H1 (cell line): ENCODE measurements at regions not wholly inside any gene's neighbourhood (a gene's known extent, or its start where the extent isn't known, plus 50 kb on each side); places are given as distances from the start of the nearest gene placed in this dataset.

ENCODE experiments used
- CTCF ChIA-PET: fragments of 300-600 bp; sonication (Branson Sonifier 250); formaldehyde crosslinking; loops from one replicate; lab custom pipeline; 2021; ENCODE audit not compliant: partially characterized antibody; lab: Charles Lee
- POLR2A ChIA-PET: fragments of 300-600 bp; sonication (Branson Sonifier 250); formaldehyde crosslinking; loops from one replicate; lab custom pipeline; 2021; ENCODE audit warnings: inconsistent platforms; ENCODE audit not compliant: partially characterized antibody; lab: Charles Lee
- DNase-seq, 2 experiments: peaks; one replicate each; pipeline versions ENCODE4 v3.0.0 to v3.0.0-alpha.2; 2010 to 2022; ENCODE audit warnings: low spot score in 2 of 2, low read depth in 1 of 2, mixed read lengths in 1 of 2
- FAIRE-seq: peaks from 2 replicates; lab custom pipeline; 2011; peaks lifted over from hg19 to GRCh38; lab: Jason Lieb, UNC
- H2AFZ ChIP-seq: 2 replicates; pipeline ENCODE4 v1.8.1; 2012; ENCODE audit warnings: low read length, inconsistent platforms
- H2AK5ac ChIP-seq: 2 replicates; pipeline ENCODE4 v1.6.1; 2013; ENCODE audit warnings: low read depth, low read length
- H2BK120ac ChIP-seq: replicated peaks from 2 replicates; pipeline ENCODE3; 2013; ENCODE audit warnings: low read depth, low read length, inconsistent platforms
- H2BK12ac ChIP-seq: 2 replicates; pipeline ENCODE4 v1.6.1; 2013; ENCODE audit warnings: low read depth, low read length
- H2BK15ac ChIP-seq: 2 replicates; pipeline ENCODE4 v1.6.1; 2013; ENCODE audit warnings: low read length
- H2BK20ac ChIP-seq: 2 replicates; pipeline ENCODE4 v1.6.1; 2013; ENCODE audit warnings: low read length
- H2BK5ac ChIP-seq: 2 replicates; pipeline ENCODE4 v1.6.1; 2013; ENCODE audit warnings: low read depth, low read length
- H3K14ac ChIP-seq: 2 replicates; pipeline ENCODE4 v1.6.1; 2013; ENCODE audit warnings: inconsistent platforms; ENCODE audit not compliant: insufficient read length
- H3K18ac ChIP-seq: 2 replicates; pipeline ENCODE4 v1.6.1; 2013; ENCODE audit warnings: low read length; ENCODE audit errors: extremely low read depth
- H3K23ac ChIP-seq: 2 replicates; pipeline ENCODE4 v1.6.1; 2013; ENCODE audit warnings: inconsistent platforms; ENCODE audit not compliant: insufficient read length
- H3K23me2 ChIP-seq: 2 replicates; pipeline ENCODE4 v1.6.1; 2013; ENCODE audit warnings: low read depth, low read length
- H3K27ac ChIP-seq: 2 replicates; pipeline ENCODE4 v1.6.1; 2011; ENCODE audit warnings: low read depth, low read length, inconsistent platforms
- H3K27me3 ChIP-seq, 4 experiments: replicated peaks in 1 of 4; 1 replicate in 1 of 4; 2 replicates in 3 of 4; pipeline versions ENCODE4 v1.6.1 to v1.8.1; 2011 to 2013; ENCODE audit warnings: low read length in 3 of 4, mild to moderate bottlenecking in 3 of 4, inconsistent platforms in 2 of 4, mixed read lengths in 2 of 4, moderate library complexity in 1 of 4; ENCODE audit not compliant: control insufficient read depth in 3 of 4, insufficient read depth in 3 of 4; ENCODE audit errors: extremely low read depth in 1 of 4
- H3K36me3 ChIP-seq, 4 experiments: 2 replicates each; pipeline versions ENCODE4 v1.6.1 to v1.8.1; 2011 to 2013; ENCODE audit warnings: mild to moderate bottlenecking in 4 of 4, low read length in 3 of 4, moderate library complexity in 2 of 4, control low read depth in 1 of 4, inconsistent platforms in 1 of 4; ENCODE audit not compliant: insufficient read depth in 4 of 4, control insufficient read depth in 2 of 4
- H3K4ac ChIP-seq: replicated peaks from 2 replicates; pipeline ENCODE3; 2013; ENCODE audit warnings: low read length, low read depth, mixed read lengths, inconsistent platforms; ENCODE audit not compliant: insufficient read length
- H3K4me1 ChIP-seq, 4 experiments: replicated peaks in 1 of 4; 1 replicate in 1 of 4; 2 replicates in 3 of 4; pipeline versions ENCODE4 v1.6.1 to v1.8.1; 2011 to 2013; ENCODE audit warnings: low read length in 3 of 4, inconsistent platforms in 2 of 4, mixed read lengths in 1 of 4; ENCODE audit not compliant: insufficient read depth in 4 of 4, control insufficient read depth in 3 of 4
- H3K4me2 ChIP-seq, 2 experiments: 2 replicates each; pipeline versions ENCODE4 v1.6.1 to v1.8.1; 2011 to 2013; ENCODE audit warnings: low read depth in 2 of 2, low read length in 2 of 2, control low read depth in 1 of 2, inconsistent platforms in 1 of 2, mild to moderate bottlenecking in 1 of 2; ENCODE audit not compliant: insufficient read depth in 1 of 2
- H3K4me3 ChIP-seq, 4 experiments: fragments of 200-600, 300-600 bp in 1 of 4; sonication (generic), shearing (Covaris generic), sonication (Bioruptor Twin) in 1 of 4; 2 replicates each; pipeline versions ENCODE4 v1.5.1 to v1.8.1; 2011 to 2016; ENCODE audit warnings: low read length in 4 of 4, low read depth in 3 of 4, control low read depth in 2 of 4, inconsistent platforms in 2 of 4, mild to moderate bottlenecking in 2 of 4, mixed read lengths in 1 of 4, moderate library complexity in 1 of 4; ENCODE audit not compliant: insufficient read depth in 2 of 4; ENCODE audit errors: extremely low read depth in 1 of 4
- H3K56ac ChIP-seq: replicated peaks from 2 replicates; pipeline ENCODE3; 2013; ENCODE audit warnings: low read depth, mild to moderate bottlenecking, mixed read lengths, low read length, inconsistent platforms; ENCODE audit not compliant: insufficient read length
- H3K79me1 ChIP-seq: 2 replicates; pipeline ENCODE4 v1.6.1; 2013; ENCODE audit warnings: low read depth, low read length, control low read depth
- H3K79me2 ChIP-seq, 2 experiments: 2 replicates each; pipeline versions ENCODE4 v1.6.1 to v1.8.1; 2012 to 2013; ENCODE audit warnings: low read length in 2 of 2, mild to moderate bottlenecking in 2 of 2, inconsistent platforms in 1 of 2; ENCODE audit not compliant: insufficient read depth in 2 of 2, control insufficient read depth in 1 of 2
- H3K9ac ChIP-seq, 4 experiments: replicated peaks in 1 of 4; 1 replicate in 1 of 4; 2 replicates in 3 of 4; pipeline versions ENCODE4 v1.6.1 to v1.8.1; 2011 to 2013; ENCODE audit warnings: low read depth in 3 of 4, low read length in 3 of 4, control low read depth in 2 of 4, mild to moderate bottlenecking in 2 of 4, moderate library complexity in 2 of 4, inconsistent platforms in 1 of 4; ENCODE audit errors: extremely low read depth in 1 of 4
- H3K9me3 ChIP-seq, 2 experiments: 2 replicates each; pipeline versions ENCODE4 v1.6.1 to v1.8.1; 2012 to 2013; ENCODE audit warnings: mild to moderate bottlenecking in 2 of 2, moderate library complexity in 2 of 2, control low read depth in 1 of 2, inconsistent platforms in 1 of 2, low read depth in 1 of 2, low read length in 1 of 2, mixed read lengths in 1 of 2; ENCODE audit not compliant: insufficient read depth in 2 of 2
- H4K20me1 ChIP-seq, 2 experiments: replicated peaks in 1 of 2; 2 replicates each; pipeline versions ENCODE3 to v1.8.1; 2011 to 2013; ENCODE audit warnings: inconsistent platforms in 2 of 2, low read length in 2 of 2, mild to moderate bottlenecking in 1 of 2; ENCODE audit not compliant: insufficient read depth in 2 of 2, control insufficient read depth in 1 of 2
- H4K5ac ChIP-seq: 2 replicates; pipeline ENCODE4 v1.6.1; 2013; ENCODE audit warnings: low read length, low read depth, mixed read lengths, inconsistent platforms; ENCODE audit not compliant: insufficient read length
- H4K8ac ChIP-seq: 2 replicates; pipeline ENCODE4 v1.8.0; 2013; ENCODE audit warnings: mild to moderate bottlenecking, moderate library complexity, low read length, inconsistent platforms; ENCODE audit not compliant: insufficient read depth; ENCODE audit errors: extremely low read depth
- H4K91ac ChIP-seq: replicated peaks from 2 replicates; pipeline ENCODE3; 2013; ENCODE audit warnings: low read length, mixed read lengths, inconsistent platforms; ENCODE audit not compliant: insufficient read length
- BACH1 ChIP-seq: IDR thresholded peaks from 2 replicates; pipeline ENCODE4 v1.6.1; 2012; ENCODE audit warnings: low read length, improper control_type of control experiment
- CBX8 ChIP-seq: fragments of 300-800, 300-1000 bp; sonication (generic); IDR thresholded peaks from 2 replicates; pipeline ENCODE4 v1.7.1; 2016; ENCODE audit warnings: low read depth, low read length, borderline replicate concordance
- CTBP2 ChIP-seq: IDR thresholded peaks from 2 replicates; pipeline ENCODE4 v1.7.0; 2011; ENCODE audit warnings: borderline replicate concordance, mild to moderate bottlenecking, moderate library complexity, mixed read lengths, low read length; ENCODE audit not compliant: insufficient read depth, insufficient read length
- FOSL1 ChIP-seq: IDR thresholded peaks from 2 replicates; pipeline ENCODE4 v1.6.1; 2011; ENCODE audit warnings: mild to moderate bottlenecking, low read depth, low read length, moderate library complexity; ENCODE audit not compliant: insufficient read depth
- HDAC2 ChIP-seq, 2 experiments: fragments of 300-600 bp in 1 of 2; sonication (generic) in 1 of 2; IDR thresholded peaks; 2 replicates each; pipeline ENCODE4 v1.6.1; 2011 to 2012; ENCODE audit warnings: low read depth in 2 of 2, low read length in 2 of 2, mild to moderate bottlenecking in 2 of 2, moderate library complexity in 2 of 2, borderline replicate concordance in 1 of 2, inconsistent platforms in 1 of 2
- MAFK ChIP-seq: IDR thresholded peaks from 2 replicates; pipeline ENCODE4 v1.6.1; 2012; ENCODE audit warnings: low read depth, mild to moderate bottlenecking, improper control_type of control experiment, low read length
- POLR2AphosphoS5 ChIP-seq: IDR thresholded peaks from 2 replicates; pipeline ENCODE4 v1.6.1; 2011; ENCODE audit warnings: low read depth, low read length
- POU5F1 ChIP-seq: IDR thresholded peaks from 2 replicates; pipeline ENCODE4 v1.6.1; 2011; ENCODE audit warnings: low read depth, mild to moderate bottlenecking, low read length, moderate library complexity
- SIN3A ChIP-seq, 2 experiments: IDR thresholded peaks in 1 of 2; conservative IDR thresholded peaks in 1 of 2; 2 replicates each; pipeline ENCODE4 v1.6.1; 2011 to 2012; ENCODE audit warnings: low read length in 2 of 2, improper control_type of control experiment in 1 of 2, low read depth in 1 of 2, mild to moderate bottlenecking in 1 of 2
- SP2 ChIP-seq: IDR thresholded peaks from 2 replicates; pipeline ENCODE4 v1.6.1; 2012; ENCODE audit warnings: mild to moderate bottlenecking, low read length, inconsistent platforms
- ZNF274 ChIP-seq: IDR thresholded peaks from 2 replicates; pipeline ENCODE4 v1.7.0; 2012; ENCODE audit warnings: low read length, borderline replicate concordance; ENCODE audit errors: extremely low read depth
- WGBS, 2 experiments: shearing (Covaris generic) in 1 of 2; methylation state at CpG; one replicate each; pipeline versions ENCODE4 v1.1.6 to v1.1.7; 2013 to 2015; ENCODE audit warnings: low lambda C conversion rate in 2 of 2, mixed read lengths in 2 of 2, inconsistent platforms in 1 of 2, low coverage in 1 of 2, missing lambda C conversion rate in 1 of 2; ENCODE audit not compliant: insufficient replicate concordance in 2 of 2, insufficient coverage in 1 of 2, insufficient read length in 1 of 2; ENCODE audit errors: extremely low coverage in 1 of 2, missing lambda C conversion rate in 1 of 2; 5-methylcytosine and 5-hydroxymethylcytosine counted together
- TF ChIP-seq, protein P1 (sequence below): IDR thresholded peaks from 2 replicates; pipeline ENCODE4 v1.6.1; 2011; ENCODE audit warnings: low read depth, mild to moderate bottlenecking, low read length; ENCODE audit not compliant: insufficient read depth

DNA sequence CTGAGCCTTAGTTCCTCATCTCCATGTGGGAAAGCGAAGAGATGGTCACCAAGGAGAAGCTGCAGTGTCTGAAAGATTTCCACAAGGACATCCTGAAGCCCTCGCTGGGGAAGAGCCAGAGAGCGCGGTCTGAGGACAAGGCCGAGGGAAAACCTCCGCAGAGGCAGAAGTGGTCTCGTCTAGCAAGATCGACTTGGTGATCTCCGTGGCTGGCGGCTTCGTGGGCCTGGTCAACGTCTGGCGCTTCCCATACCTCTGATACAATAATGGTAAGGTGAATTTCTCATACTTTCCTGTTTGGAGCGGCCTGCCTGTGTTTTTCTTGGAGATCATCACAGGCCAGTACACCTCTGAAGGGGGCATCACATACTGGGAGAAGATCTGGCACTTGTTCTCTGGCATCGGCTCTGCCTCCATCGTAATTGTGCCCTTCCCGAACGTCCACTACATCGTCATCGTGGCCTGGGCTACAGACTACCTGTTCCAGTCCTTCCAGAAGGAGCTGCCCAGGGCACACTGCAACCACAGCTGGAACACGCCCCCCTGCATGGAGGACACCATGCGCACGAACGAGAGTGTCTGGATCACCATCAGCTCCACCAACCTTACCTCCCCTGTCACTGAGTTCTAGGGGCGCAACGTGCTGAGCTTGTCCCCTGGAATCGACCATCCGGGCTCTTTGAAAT lies 841.1 kb upstream of the TMPRSS15 start:
- Histone ChIP-seq H3K23ac (no peak overlapping the region), H4K20me1 (no peaks in the 10 kb centered on the region), H3K4ac (no peak overlapping the region), H4K91ac (no peak overlapping the region), H3K9ac (no peak overlapping the region), H3K4me1 (no peaks in the 10 kb centered on the region), H3K79me2 (no peaks in the 10 kb centered on the region), H3K79me1 (no peaks in the 10 kb centered on the region), H3K23me2 (no peaks in the 10 kb centered on the region), H2BK15ac (no peak overlapping the region), H2BK5ac (no peak overlapping the region), H4K8ac (no peak overlapping the region), H3K4me2 (no peak overlapping the region), H3K27ac (no peak overlapping the region), H3K9me3 (peaks cover 0 to 4% of the 10 kb centered on the region in 2 experiments; a peak in 1 of 4 replicates), H2BK12ac (no peak overlapping the region), H2AFZ (no peak overlapping the region), H3K4me3 (no peak overlapping the region), H3K27me3 (no peaks in the 10 kb centered on the region), H3K14ac (no peak overlapping the region), H3K36me3 (no peaks in the 10 kb centered on the region), H3K56ac (no peak overlapping the region), H2BK20ac (no peak overlapping the region), H2BK120ac (no peak overlapping the region), H4K5ac (no peak overlapping the region), H2AK5ac (no peak overlapping the region), H3K18ac (no peak overlapping the region)
- WGBS, 2 experiments: 96% methylated on average over 27 of the region's 28 CpGs; no CpG with 5 or more reads in 1 of the 2 experiments
- no peak for FAIRE-seq
- ChIA-PET CTCF (no interaction called here), POLR2A (no interaction called here)
- no peak for DNase-seq
- no peak for TF ChIP-seq SIN3A (conservative IDR thresholded peaks at IDR 0.05 in 1 of 2, IDR thresholded peaks at IDR 0.05 in 1 of 2; ENCODE audit: low read depth in 1 of 2, low read length in 2 of 2)
- TF ChIP-seq POLR2AphosphoS5: no peak
- TF ChIP-seq POU5F1: no peak
- no peak for TF ChIP-seq HDAC2 (IDR thresholded peaks at IDR 0.05; ENCODE audit: borderline replicate concordance in 1 of 2, low read depth in 2 of 2, low read length in 2 of 2)
- TF ChIP-seq CTBP2: no peak
- no peak for TF ChIP-seq CBX8
- no peak for TF ChIP-seq SP2
- no peak for TF ChIP-seq MAFK
- TF ChIP-seq, protein P1, sequence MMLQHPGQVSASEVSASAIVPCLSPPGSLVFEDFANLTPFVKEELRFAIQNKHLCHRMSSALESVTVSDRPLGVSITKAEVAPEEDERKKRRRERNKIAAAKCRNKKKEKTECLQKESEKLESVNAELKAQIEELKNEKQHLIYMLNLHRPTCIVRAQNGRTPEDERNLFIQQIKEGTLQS: no peak
- TF ChIP-seq FOSL1: no peak
- TF ChIP-seq BACH1: no peak
- no peak for TF ChIP-seq ZNF274
